BJ (cell line): ENCODE measurements at regions not wholly inside any gene's neighbourhood (a gene's known extent, or its start where the extent isn't known, plus 50 kb on each side); places are given as distances from the start of the nearest gene placed in this dataset.
"Not testable (repeated sequence)": the region's sequence is repeated elsewhere in the genome, so short reads cannot be mapped to it uniquely, and the experiment has no call there.

Experiments used
- CTCF ChIA-PET: fragments of 350-600 bp; formaldehyde crosslinking; extraction: SDS; loops from one replicate; lab custom pipeline; 2021; ENCODE audit warnings: antibody characterized with exemption, inconsistent platforms; lab: Yijun Ruan, JAX
- POLR2A ChIA-PET: fragments of 300-600 bp; sonication (Branson Sonifier 250); formaldehyde crosslinking; extraction: SDS; loops from one replicate; lab custom pipeline; 2021; ENCODE audit warnings: antibody characterized with exemption; lab: Charles Lee
- DNase-seq: peaks from one replicate; pipeline ENCODE4 v3.0.0-alpha.2; 2011; ENCODE audit warnings: low read depth
- H3K27me3 ChIP-seq: 2 replicates; pipeline ENCODE4 v1.6.0; 2011; ENCODE audit warnings: low read length; ENCODE audit not compliant: control insufficient read depth, insufficient read depth
- H3K36me3 ChIP-seq: 2 replicates; pipeline ENCODE4 v1.5.1; 2011; ENCODE audit warnings: low read length; ENCODE audit not compliant: control insufficient read depth, insufficient read depth
- H3K4me3 ChIP-seq: 2 replicates; pipeline ENCODE4 v1.5.1; 2011; ENCODE audit warnings: low read depth, mild to moderate bottlenecking, control low read depth, low read length
- TF ChIP-seq, protein P1 (sequence below): IDR thresholded peaks from 2 replicates; pipeline ENCODE4 v1.5.1; 2011; ENCODE audit warnings: low read depth, mild to moderate bottlenecking, control low read depth, inconsistent platforms, low read length, moderate library complexity; ENCODE audit not compliant: insufficient read depth

GRCh38 chr11:41533761-41534160 is 74.3 kb upstream of the LRRC4C start:
- no peak for DNase-seq
- Histone ChIP-seq H3K4me3 (no peak overlapping the region), H3K27me3 (no peaks in the 10 kb centered on the region), H3K36me3 (no peaks in the 10 kb centered on the region)
- POLR2A ChIA-PET: no interaction called here
- CTCF ChIA-PET: no interaction called here
- TF ChIP-seq, protein P1, sequence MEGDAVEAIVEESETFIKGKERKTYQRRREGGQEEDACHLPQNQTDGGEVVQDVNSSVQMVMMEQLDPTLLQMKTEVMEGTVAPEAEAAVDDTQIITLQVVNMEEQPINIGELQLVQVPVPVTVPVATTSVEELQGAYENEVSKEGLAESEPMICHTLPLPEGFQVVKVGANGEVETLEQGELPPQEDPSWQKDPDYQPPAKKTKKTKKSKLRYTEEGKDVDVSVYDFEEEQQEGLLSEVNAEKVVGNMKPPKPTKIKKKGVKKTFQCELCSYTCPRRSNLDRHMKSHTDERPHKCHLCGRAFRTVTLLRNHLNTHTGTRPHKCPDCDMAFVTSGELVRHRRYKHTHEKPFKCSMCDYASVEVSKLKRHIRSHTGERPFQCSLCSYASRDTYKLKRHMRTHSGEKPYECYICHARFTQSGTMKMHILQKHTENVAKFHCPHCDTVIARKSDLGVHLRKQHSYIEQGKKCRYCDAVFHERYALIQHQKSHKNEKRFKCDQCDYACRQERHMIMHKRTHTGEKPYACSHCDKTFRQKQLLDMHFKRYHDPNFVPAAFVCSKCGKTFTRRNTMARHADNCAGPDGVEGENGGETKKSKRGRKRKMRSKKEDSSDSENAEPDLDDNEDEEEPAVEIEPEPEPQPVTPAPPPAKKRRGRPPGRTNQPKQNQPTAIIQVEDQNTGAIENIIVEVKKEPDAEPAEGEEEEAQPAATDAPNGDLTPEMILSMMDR: no peak

DNA sequence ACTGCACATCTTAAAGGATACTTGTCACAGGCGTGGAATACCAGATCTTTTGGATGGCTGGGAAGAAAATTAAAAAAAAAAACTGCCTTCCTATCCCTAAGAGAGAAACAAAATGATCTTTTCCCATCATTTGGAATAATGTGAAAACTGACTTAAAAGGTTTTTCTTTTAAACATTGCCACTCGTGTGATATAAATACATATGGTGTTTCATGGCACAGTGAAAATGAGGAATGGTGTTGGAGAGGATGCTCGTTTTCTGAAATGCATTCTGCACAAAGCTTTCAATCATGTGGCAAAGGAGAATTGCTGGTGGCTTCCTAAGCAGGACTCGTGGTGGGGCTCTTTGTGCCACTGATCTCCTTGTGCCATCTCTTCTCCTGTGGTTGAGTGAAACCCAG is 74.9 kb upstream of the LRRC4C start:
- CTCF ChIA-PET: no interaction called here
- POLR2A ChIA-PET: no interaction called here
- H3K36me3 ChIP-seq: no peaks in the 10 kb centered on the region

DNA sequence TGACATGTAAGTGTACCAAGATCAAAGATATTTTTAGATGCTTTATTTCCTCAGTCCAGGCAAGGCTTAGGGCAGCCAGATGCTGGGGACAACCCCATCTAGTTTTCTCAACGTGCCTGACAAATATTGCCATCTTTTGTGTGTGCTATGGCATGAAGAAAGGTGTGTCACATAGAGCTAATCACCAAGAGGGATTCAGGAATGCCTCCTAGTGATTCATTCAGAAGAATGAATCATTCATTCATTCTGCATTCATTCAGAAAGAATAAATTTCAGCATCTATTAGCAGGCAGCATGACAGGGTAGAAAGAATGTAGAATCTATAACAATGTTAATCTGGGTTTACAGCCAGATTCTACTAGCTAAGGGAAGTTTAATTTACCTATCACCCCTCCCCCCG is 75.4 kb upstream of the LRRC4C start:
- TF ChIP-seq, protein P1: no peak
- Histone ChIP-seq H3K4me3 (no peak overlapping the region), H3K27me3 (no peaks in the 10 kb centered on the region), H3K36me3 (no peaks in the 10 kb centered on the region)
- CTCF ChIA-PET: no interaction called here
- no peak for DNase-seq
- POLR2A ChIA-PET: no interaction called here

More for the DNA sequence above, 74.9 kb upstream of the LRRC4C start:
- Histone ChIP-seq H3K27me3 (no peaks in the 10 kb centered on the region), H3K4me3 (no peak overlapping the region)
- TF ChIP-seq, protein P1: no peak
- DNase-seq: no peak

DNA sequence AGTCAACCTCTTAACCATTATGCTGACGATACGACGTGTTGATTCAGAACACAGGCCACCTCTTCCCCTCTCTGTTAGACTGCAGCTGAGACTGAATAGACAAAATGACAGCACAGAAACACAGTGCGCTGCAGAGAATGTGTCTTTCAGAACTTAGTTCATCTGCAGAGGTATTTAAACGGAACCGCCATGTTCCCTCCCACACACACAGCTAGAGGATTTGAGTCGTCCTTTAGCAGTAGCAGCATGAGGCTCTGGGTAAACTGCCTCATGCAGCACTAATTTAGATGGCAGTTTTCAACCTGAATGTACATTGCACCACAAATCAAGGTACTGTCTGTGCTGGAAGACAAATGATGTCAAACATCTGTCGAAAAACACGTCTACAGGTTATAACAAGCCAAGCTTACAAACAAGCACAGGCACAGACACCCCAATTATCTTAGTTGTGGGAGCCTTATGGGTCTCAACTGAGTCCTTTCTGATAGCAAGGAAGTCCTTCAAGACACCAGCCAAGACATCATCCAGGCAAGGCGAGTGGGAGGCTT is 76.6 kb upstream of the LRRC4C start:
- Histone ChIP-seq H3K4me3 (no peak overlapping the region), H3K36me3 (no peaks in the 10 kb centered on the region), H3K27me3 (no peaks in the 10 kb centered on the region)
- DNase-seq: no peak
- ChIA-PET POLR2A (no interaction called here), CTCF (no interaction called here)
- TF ChIP-seq, protein P1: no peak

- H3K36me3 ChIP-seq, H3K27me3 ChIP-seq, CTCF ChIA-PET, POLR2A ChIA-PET, H3K4me3 ChIP-seq, DNase-seq: not testable (repeated sequence)
These were observed 85.5 kb upstream of the LRRC4C start for GRCh38 chr11:41544902-41545301.

GRCh38 chr11:41578421-41579051 is 119.1 kb upstream of the LRRC4C start:
- TF ChIP-seq, protein P1: no peak
- Histone ChIP-seq H3K36me3 (no peaks in the 10 kb centered on the region), H3K27me3 (no peaks in the 10 kb centered on the region), H3K4me3 (no peak overlapping the region)
- CTCF ChIA-PET: no interaction called here
- no peak for DNase-seq
- POLR2A ChIA-PET: no interaction called here
